Endodermal cell (in vitro differentiated cells): ENCODE measurements at regions not wholly inside any gene's neighbourhood (a gene's known extent, or its start where the extent isn't known, plus 50 kb on each side); places are given as distances from the start of the nearest gene placed in this dataset.
A peak's percentile ranks its signal among the peaks of the same experiment; 100 is the strongest.

Experiments used
- DNase-seq: peaks from one replicate; pipeline ENCODE4 v3.0.0-alpha.2; 2017
- H3K27ac ChIP-seq: 2 replicates; pipeline ENCODE4 v1.5.1; 2013; ENCODE audit warnings: mild to moderate bottlenecking, low read depth, low read length, moderate library complexity
- H3K27me3 ChIP-seq: 2 replicates; pipeline ENCODE4 v1.6.1; 2013; ENCODE audit warnings: mild to moderate bottlenecking, low read length, moderate library complexity; ENCODE audit not compliant: insufficient read depth, control insufficient read depth, poor library complexity, severe bottlenecking
- H3K36me3 ChIP-seq: 2 replicates; pipeline ENCODE4 v1.7.0; 2013; ENCODE audit warnings: mild to moderate bottlenecking, low read length, moderate library complexity; ENCODE audit not compliant: control insufficient read depth, insufficient read depth
- H3K4me1 ChIP-seq: one replicate; pipeline ENCODE4 v1.7.0; 2013; ENCODE audit warnings: low read length; ENCODE audit not compliant: control insufficient read depth, insufficient read depth
- H3K4me3 ChIP-seq: 2 replicates; pipeline ENCODE4 v1.5.1; 2013; ENCODE audit warnings: mild to moderate bottlenecking, low read length, moderate library complexity
- H3K9ac ChIP-seq: 2 replicates; pipeline ENCODE4 v1.6.1; 2013; ENCODE audit warnings: mild to moderate bottlenecking, low read length, moderate library complexity; ENCODE audit not compliant: poor library complexity, severe bottlenecking; ENCODE audit errors: extremely low read depth
- H3K9me3 ChIP-seq: 2 replicates; pipeline ENCODE4 v1.6.1; 2013; ENCODE audit warnings: mild to moderate bottlenecking, low read length, moderate library complexity; ENCODE audit not compliant: control insufficient read depth
- H3K27ac Mint-ChIP-seq: 2 replicates; pipeline ENCODE4 v1.8.0; 2020; ENCODE audit warnings: mixed read lengths
- H3K27me3 Mint-ChIP-seq: 2 replicates; pipeline ENCODE4 v1.8.0; 2021; ENCODE audit warnings: mild to moderate bottlenecking, mixed read lengths; ENCODE audit not compliant: insufficient read depth
- H3K36me3 Mint-ChIP-seq: 2 replicates; pipeline ENCODE4 v1.8.0; 2020; ENCODE audit warnings: low read depth, mixed read lengths
- H3K4me1 Mint-ChIP-seq: 2 replicates; pipeline ENCODE4 v1.8.0; 2020; ENCODE audit warnings: mixed read lengths
- H3K4me3 Mint-ChIP-seq: 2 replicates; pipeline ENCODE4 v1.8.0; 2020; ENCODE audit warnings: mild to moderate bottlenecking, moderate library complexity, mixed read lengths
- H3K9me3 Mint-ChIP-seq: 2 replicates; pipeline ENCODE4 v1.8.0; 2020; ENCODE audit warnings: mild to moderate bottlenecking, mixed read lengths
- WGBS, 2 experiments: methylation state at CpG; one replicate each; pipeline versions ENCODE4 v1.1.5 to v1.1.7; 2013; ENCODE audit warnings: missing lambda C conversion rate in 2 of 2, mixed read lengths in 1 of 2; ENCODE audit not compliant: insufficient coverage in 1 of 2, insufficient read length in 1 of 2; 5-methylcytosine and 5-hydroxymethylcytosine counted together
- TF ChIP-seq, protein P1 (sequence below): fragments of 200-600 bp; sonication (generic); conservative IDR thresholded peaks from 2 replicates; pipeline ENCODE4 v1.5.0; 2021; ENCODE audit warnings: antibody characterized with exemption, mild to moderate bottlenecking

DNA sequence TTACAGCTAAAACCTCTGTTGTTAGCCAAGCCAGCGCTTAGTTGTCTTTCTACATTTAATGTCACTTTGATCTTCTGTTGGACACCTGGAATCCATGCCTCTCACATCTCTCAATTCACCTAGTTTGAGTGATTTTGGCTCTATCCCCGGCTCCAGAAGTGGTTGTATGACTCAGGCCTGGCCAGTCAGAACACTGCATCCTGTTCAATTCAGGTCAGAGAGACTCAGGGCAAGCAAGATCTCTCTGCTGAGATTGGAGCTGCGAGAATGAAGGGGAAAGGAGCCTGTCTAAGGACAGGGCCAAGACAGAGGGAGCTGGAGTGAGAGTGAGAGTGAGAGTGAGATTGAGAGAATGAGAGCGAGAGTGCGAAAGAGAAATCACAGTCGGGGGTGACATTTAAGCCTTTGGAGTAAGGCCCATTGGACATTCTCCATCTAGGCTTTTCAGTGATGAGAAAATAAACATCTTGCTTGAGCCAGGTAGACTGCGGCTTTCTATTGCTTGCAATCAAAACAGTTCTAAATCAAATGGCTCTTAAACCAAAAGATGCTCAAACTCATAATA lies 83.3 kb upstream of the DYNC1I1 start:
- H3K4me3 Mint-ChIP-seq: no peak overlapping the region
- DNase-seq: no peak
- Histone ChIP-seq H3K27me3 (no peaks in the 10 kb centered on the region), H3K9ac (no peak overlapping the region), H3K9me3 (no peaks in the 10 kb centered on the region), H3K4me1 (no peaks in the 10 kb centered on the region), H3K27ac (no peak overlapping the region), H3K4me3 (no peak overlapping the region), H3K36me3 (no peaks in the 10 kb centered on the region)
- H3K36me3 Mint-ChIP-seq: no peaks in the 10 kb centered on the region
- TF ChIP-seq, protein P1, sequence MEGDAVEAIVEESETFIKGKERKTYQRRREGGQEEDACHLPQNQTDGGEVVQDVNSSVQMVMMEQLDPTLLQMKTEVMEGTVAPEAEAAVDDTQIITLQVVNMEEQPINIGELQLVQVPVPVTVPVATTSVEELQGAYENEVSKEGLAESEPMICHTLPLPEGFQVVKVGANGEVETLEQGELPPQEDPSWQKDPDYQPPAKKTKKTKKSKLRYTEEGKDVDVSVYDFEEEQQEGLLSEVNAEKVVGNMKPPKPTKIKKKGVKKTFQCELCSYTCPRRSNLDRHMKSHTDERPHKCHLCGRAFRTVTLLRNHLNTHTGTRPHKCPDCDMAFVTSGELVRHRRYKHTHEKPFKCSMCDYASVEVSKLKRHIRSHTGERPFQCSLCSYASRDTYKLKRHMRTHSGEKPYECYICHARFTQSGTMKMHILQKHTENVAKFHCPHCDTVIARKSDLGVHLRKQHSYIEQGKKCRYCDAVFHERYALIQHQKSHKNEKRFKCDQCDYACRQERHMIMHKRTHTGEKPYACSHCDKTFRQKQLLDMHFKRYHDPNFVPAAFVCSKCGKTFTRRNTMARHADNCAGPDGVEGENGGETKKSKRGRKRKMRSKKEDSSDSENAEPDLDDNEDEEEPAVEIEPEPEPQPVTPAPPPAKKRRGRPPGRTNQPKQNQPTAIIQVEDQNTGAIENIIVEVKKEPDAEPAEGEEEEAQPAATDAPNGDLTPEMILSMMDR: no peak
- H3K4me1 Mint-ChIP-seq: no peaks in the 10 kb centered on the region
- no peaks in the 10 kb centered on the region for H3K9me3 Mint-ChIP-seq
- H3K27me3 Mint-ChIP-seq: no peaks in the 10 kb centered on the region
- no peak overlapping the region for H3K27ac Mint-ChIP-seq
- WGBS, 2 experiments: 92 to 94% methylated on average over 6 to 7 of the region's 7 CpGs

DNA sequence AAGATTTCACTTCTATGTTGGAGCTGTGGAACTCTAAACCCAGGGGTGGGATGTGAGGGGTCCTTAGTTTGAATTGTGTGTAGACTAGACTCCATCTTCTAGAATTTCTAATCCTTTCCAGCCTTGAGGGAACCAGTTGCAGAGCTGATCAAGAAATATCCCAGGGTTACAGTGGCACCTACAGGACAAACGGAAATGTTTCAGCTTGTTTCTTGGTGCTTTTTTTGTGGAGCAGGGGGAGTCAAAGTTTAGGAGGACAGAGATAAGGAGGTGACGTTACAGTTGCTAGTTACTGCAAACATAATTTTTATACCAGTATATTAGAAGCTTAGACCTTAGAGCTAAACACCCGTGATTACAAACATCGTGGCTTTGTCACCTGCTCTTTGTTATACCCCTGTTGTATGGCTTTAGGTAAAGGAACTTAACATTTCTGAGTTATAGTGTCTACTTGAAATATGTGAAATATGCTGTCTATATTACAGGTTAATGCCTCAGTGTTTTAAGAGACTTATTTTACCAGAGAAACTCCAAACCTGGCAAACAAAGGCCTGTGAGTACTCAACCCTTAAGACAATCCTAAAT lies 84.5 kb upstream of the DYNC1I1 start:
- no peaks in the 10 kb centered on the region for H3K9me3 ChIP-seq
- no peaks in the 10 kb centered on the region for H3K4me1 ChIP-seq
- Mint-ChIP-seq H3K4me3 (no peak overlapping the region), H3K9me3 (no peaks in the 10 kb centered on the region), H3K36me3 (no peaks in the 10 kb centered on the region), H3K27ac (no peak overlapping the region), H3K4me1 (no peaks in the 10 kb centered on the region), H3K27me3 (no peaks in the 10 kb centered on the region)
- H3K36me3 ChIP-seq: no peaks in the 10 kb centered on the region
- no peaks in the 10 kb centered on the region for H3K27me3 ChIP-seq
- no peak overlapping the region for H3K4me3 ChIP-seq
- no peak overlapping the region for H3K9ac ChIP-seq
- TF ChIP-seq, protein P1: peak; percentile 76
- peak; percentile 63 for DNase-seq
- H3K27ac ChIP-seq: no peak overlapping the region
- WGBS, 2 experiments: 0 to 33% methylated on average over 1 to 4 of the region's 4 CpGs

DNA sequence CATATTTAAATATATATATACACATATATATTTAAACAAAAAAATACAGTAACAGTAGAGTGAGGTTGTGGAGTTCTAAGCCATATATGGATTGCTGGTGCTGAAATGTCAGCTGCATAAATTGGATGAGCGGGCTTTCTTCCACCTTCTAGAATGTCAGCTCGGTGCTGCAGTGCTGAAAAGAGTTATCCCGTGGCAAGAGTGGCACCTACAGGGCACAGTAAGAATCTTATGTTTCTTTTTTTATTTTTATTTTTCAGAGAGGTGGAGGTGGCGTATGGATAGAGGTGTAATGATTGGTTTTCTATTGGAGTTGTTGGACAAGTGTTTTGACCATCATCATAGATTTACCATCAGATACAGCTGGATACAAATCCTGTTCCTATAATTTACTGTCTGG lies 86.2 kb upstream of the DYNC1I1 start:
- H3K4me3 Mint-ChIP-seq: no peak overlapping the region
- H3K4me1 Mint-ChIP-seq: no peaks in the 10 kb centered on the region
- H3K27ac Mint-ChIP-seq: no peak overlapping the region
- H3K27me3 Mint-ChIP-seq: no peaks in the 10 kb centered on the region
- Histone ChIP-seq H3K9ac (no peak overlapping the region), H3K9me3 (no peaks in the 10 kb centered on the region), H3K4me1 (no peaks in the 10 kb centered on the region), H3K36me3 (no peaks in the 10 kb centered on the region), H3K27ac (no peak overlapping the region), H3K4me3 (no peak overlapping the region), H3K27me3 (no peaks in the 10 kb centered on the region)
- no peaks in the 10 kb centered on the region for H3K36me3 Mint-ChIP-seq
- peak; percentile 68 for DNase-seq
- TF ChIP-seq, protein P1: peak; percentile 71
- H3K9me3 Mint-ChIP-seq: no peaks in the 10 kb centered on the region
- WGBS, 2 experiments: 0 to 31% methylated on average over 2 to 3 of the region's 4 CpGs
